ENCODE measurements at regions not wholly inside any gene's neighbourhood (a gene's known extent, or its start where the extent isn't known, plus 50 kb on each side); places are given as distances from the start of the nearest gene placed in this dataset.

DNA sequence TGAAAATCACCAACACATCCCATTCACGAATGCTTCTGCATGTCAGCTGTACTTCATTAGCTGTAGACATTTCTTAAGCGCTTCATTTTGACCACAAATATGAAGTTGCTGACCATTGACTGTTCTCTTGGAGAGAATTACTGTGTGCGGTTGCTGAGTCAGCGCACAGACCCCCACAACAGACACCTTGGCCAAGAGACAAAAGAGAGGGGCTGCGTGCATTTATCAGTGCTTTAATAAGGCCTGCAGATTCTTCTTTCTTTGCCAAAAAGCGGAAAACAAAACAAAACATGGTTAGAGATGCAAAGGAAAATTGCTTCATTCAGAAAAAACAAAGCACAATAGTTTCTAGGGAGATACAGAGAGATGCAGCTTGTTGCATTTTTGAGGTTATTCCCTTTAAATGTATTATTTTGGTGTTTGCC, 174.7 kb downstream of the ACKR3 start:
- TF ChIP-seq POLR2AphosphoS5 (IDR thresholded peaks at IDR 0.05; ENCODE audit: borderline replicate concordance, low read depth, low read length) = no peak
- TF ChIP-seq EZH2 (IDR thresholded peaks at IDR 0.05) = no peak
- TF ChIP-seq FOXP2 (optimal IDR thresholded peaks at IDR 0.05; ENCODE audit: control extremely low read depth, extremely low read length, insufficient read depth) = no peak
